ENCODE measurements at regions not wholly inside any gene's neighbourhood (a gene's known extent, or its start where the extent isn't known, plus 50 kb on each side); places are given as distances from the start of the nearest gene placed in this dataset.

DNA sequence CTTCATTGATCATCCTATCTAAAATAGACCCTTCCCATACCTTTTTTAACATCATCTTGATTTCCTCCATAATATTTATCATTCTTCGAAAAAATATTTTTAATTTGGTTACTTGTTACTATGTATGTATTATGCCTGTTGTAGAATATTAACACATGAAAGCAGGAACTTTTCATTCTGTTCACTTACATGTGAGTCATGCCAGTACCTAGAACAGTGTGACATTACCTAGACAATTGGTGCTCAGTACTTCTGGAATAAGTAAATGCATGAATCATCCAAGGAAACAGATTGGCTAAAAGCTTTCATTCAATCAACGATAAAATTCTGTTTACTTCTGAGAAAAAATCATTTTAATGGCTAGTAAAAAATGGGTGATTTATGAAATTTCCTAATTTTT lies 76.4 kb downstream of the CXXC4 start:
- H3K27me3 ChIP-seq: no peaks in the 10 kb centered on the region
- WGBS, 4 donors: 88 to 91% (median 90%) methylated on average over 2 of the region's 2 CpGs
- TF ChIP-seq POLR2A (IDR thresholded peaks at IDR 0.05) (no peak), CTCF (IDR thresholded peaks at IDR 0.05) (no peak)
- no peak overlapping the region for H3K4me3 ChIP-seq
- H3K4me1 ChIP-seq (replicated peaks in 1 of 2): no peaks in the 10 kb centered on the region
- H3K36me3 ChIP-seq (replicated peaks in 1 of 2): no peaks in the 10 kb centered on the region
- no peaks in the 10 kb centered on the region for H3K9me3 ChIP-seq (replicated peaks in 1 of 3)
- H3K27ac ChIP-seq: no peak overlapping the region
- DNase-seq: no peak
- intact Hi-C loops (cut with DNase I): no loop called here

- no peaks in the 10 kb centered on the region for H3K27me3 ChIP-seq
- no peaks in the 10 kb centered on the region for H3K4me1 ChIP-seq (replicated peaks in 1 of 2)
- H3K4me3 ChIP-seq: no peak overlapping the region
- no peak for DNase-seq
- no peaks in the 10 kb centered on the region for H3K36me3 ChIP-seq (replicated peaks in 1 of 2)
- no peaks in the 10 kb centered on the region for H3K9me3 ChIP-seq (replicated peaks in 1 of 3)
- intact Hi-C loops (cut with DNase I): no loop called here
- no peak overlapping the region for H3K27ac ChIP-seq
- WGBS, 4 donors: 89 to 94% (median 92%) methylated on average over 3 of the region's 3 CpGs
- no peak for TF ChIP-seq POLR2A (IDR thresholded peaks at IDR 0.05)
- TF ChIP-seq CTCF (IDR thresholded peaks at IDR 0.05): no peak
These were observed 77.3 kb downstream of the CXXC4 start for GRCh38 chr4:104417357-104417882.

DNA sequence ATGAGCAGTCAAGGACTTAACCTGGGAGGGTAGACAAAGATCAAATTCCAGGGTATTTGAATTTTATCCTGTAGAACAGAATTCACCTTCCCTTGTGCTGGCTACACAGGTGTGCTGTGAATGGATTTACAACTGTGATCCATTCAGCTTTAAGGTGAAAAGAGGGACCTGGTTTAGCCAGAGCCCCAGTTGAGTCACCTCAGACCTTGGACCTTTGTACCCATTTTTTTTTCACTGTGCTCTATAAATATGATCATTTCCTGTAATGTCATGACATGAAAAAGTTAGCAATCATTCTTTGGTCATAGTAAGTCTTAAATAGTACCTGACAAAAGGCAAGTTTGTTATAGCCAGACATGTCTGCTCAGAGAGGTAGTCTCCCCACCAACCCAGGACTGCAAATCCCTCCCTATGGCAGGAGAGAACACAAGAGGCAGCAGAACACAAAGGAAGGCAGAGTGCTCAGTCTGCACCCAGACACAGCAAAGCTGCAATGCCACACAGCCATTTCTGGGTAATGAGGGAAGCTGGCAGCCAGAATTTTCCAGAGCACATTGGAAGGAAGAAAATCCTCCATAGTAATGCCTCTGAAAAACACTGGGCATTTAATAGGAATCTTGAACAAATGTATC lies 77.9 kb downstream of the CXXC4 start:
- Histone ChIP-seq H3K4me3 (no peak overlapping the region), H3K9me3 (replicated peaks in 1 of 3) (no peaks in the 10 kb centered on the region), H3K27me3 (no peaks in the 10 kb centered on the region), H3K4me1 (replicated peaks in 1 of 2) (no peaks in the 10 kb centered on the region), H3K36me3 (replicated peaks in 1 of 2) (no peaks in the 10 kb centered on the region), H3K27ac (no peak overlapping the region)
- no peak for TF ChIP-seq CTCF (IDR thresholded peaks at IDR 0.05)
- TF ChIP-seq POLR2A (IDR thresholded peaks at IDR 0.05): no peak
- intact Hi-C loops (cut with DNase I): no loop called here
- no peak for DNase-seq

GRCh38 chr4:104413487-104413886 lies 81.2 kb downstream of the CXXC4 start:
- no peaks in the 10 kb centered on the region for H3K4me1 ChIP-seq (replicated peaks in 1 of 2)
- H3K4me3 ChIP-seq: no peak overlapping the region
- H3K36me3 ChIP-seq (replicated peaks in 1 of 2): no peaks in the 10 kb centered on the region
- H3K27ac ChIP-seq: no peak overlapping the region
- no peak for DNase-seq
- H3K27me3 ChIP-seq: no peaks in the 10 kb centered on the region
- intact Hi-C loops (cut with DNase I): no loop called here
- H3K9me3 ChIP-seq (replicated peaks in 1 of 3): no peaks in the 10 kb centered on the region
- TF ChIP-seq POLR2A (IDR thresholded peaks at IDR 0.05): no peak
- TF ChIP-seq CTCF (IDR thresholded peaks at IDR 0.05): no peak
